ENCODE measurements at regions not wholly inside any gene's neighbourhood (a gene's known extent, or its start where the extent isn't known, plus 50 kb on each side); places are given as distances from the start of the nearest gene placed in this dataset.

- Histone ChIP-seq H3K9ac (ENCODE audit: low read depth, low read length, poor library complexity, severe bottlenecking) (no peak overlapping the region), H3K4me3 (ENCODE audit: low read length, poor library complexity, severe bottlenecking) (no peak overlapping the region), H3K4me1 (ENCODE audit: insufficient read depth, low read length, poor library complexity, severe bottlenecking) (no peaks in the 10 kb centered on the region), H3F3A (ENCODE audit: low read depth) (no peaks in the 10 kb centered on the region), H4K20me1 (ENCODE audit: insufficient read depth, low read length, poor library complexity, severe bottlenecking) (no peaks in the 10 kb centered on the region), H3K36me3 (ENCODE audit: insufficient read depth, low read length) (no peaks in the 10 kb centered on the region), H3K9me2 (replicated peaks; ENCODE audit: low read depth, low read length) (no peaks in the 10 kb centered on the region), H3K9me3 (ENCODE audit: insufficient read depth, low read depth, low read length) (no peaks in the 10 kb centered on the region), H3K4me2 (ENCODE audit: low read depth, low read length, poor library complexity, severe bottlenecking) (no peak overlapping the region), H2AFZ (ENCODE audit: low read length) (no peak overlapping the region), H3K79me2 (ENCODE audit: insufficient read depth, low read length) (no peaks in the 10 kb centered on the region), H3K27me3 (ENCODE audit: insufficient read depth, low read length, poor library complexity, severe bottlenecking) (no peaks in the 10 kb centered on the region)
- TF ChIP-seq EZH2phosphoT487 (IDR thresholded peaks at IDR 0.05; ENCODE audit: borderline replicate concordance), result no peak
- TF ChIP-seq, protein P1, sequence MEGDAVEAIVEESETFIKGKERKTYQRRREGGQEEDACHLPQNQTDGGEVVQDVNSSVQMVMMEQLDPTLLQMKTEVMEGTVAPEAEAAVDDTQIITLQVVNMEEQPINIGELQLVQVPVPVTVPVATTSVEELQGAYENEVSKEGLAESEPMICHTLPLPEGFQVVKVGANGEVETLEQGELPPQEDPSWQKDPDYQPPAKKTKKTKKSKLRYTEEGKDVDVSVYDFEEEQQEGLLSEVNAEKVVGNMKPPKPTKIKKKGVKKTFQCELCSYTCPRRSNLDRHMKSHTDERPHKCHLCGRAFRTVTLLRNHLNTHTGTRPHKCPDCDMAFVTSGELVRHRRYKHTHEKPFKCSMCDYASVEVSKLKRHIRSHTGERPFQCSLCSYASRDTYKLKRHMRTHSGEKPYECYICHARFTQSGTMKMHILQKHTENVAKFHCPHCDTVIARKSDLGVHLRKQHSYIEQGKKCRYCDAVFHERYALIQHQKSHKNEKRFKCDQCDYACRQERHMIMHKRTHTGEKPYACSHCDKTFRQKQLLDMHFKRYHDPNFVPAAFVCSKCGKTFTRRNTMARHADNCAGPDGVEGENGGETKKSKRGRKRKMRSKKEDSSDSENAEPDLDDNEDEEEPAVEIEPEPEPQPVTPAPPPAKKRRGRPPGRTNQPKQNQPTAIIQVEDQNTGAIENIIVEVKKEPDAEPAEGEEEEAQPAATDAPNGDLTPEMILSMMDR (conservative IDR thresholded peaks at IDR 0.05; ENCODE audit: low read length), result no peak
Observed at GRCh38 chr3:124115279-124115678, 123.4 kb upstream of the ROPN1 start.

- Histone ChIP-seq H3K36me3 (ENCODE audit: insufficient read depth, low read length) (no peaks in the 10 kb centered on the region), H3K27me3 (ENCODE audit: insufficient read depth, low read length, poor library complexity, severe bottlenecking) (no peaks in the 10 kb centered on the region), H3K4me3 (ENCODE audit: low read length, poor library complexity, severe bottlenecking) (no peak overlapping the region), H3K9me3 (ENCODE audit: insufficient read depth, low read depth, low read length) (no peaks in the 10 kb centered on the region), H3K9ac (ENCODE audit: low read depth, low read length, poor library complexity, severe bottlenecking) (no peak overlapping the region), H3K9me2 (replicated peaks; ENCODE audit: low read depth, low read length) (no peaks in the 10 kb centered on the region), H3K79me2 (ENCODE audit: insufficient read depth, low read length) (no peaks in the 10 kb centered on the region), H4K20me1 (ENCODE audit: insufficient read depth, low read length, poor library complexity, severe bottlenecking) (no peaks in the 10 kb centered on the region), H3K4me1 (ENCODE audit: insufficient read depth, low read length, poor library complexity, severe bottlenecking) (no peaks in the 10 kb centered on the region), H3K4me2 (ENCODE audit: low read depth, low read length, poor library complexity, severe bottlenecking) (no peak overlapping the region), H3F3A (ENCODE audit: low read depth) (no peaks in the 10 kb centered on the region), H2AFZ (ENCODE audit: low read length) (no peak overlapping the region)
- TF ChIP-seq, protein P1 (conservative IDR thresholded peaks at IDR 0.05; ENCODE audit: low read length), result no peak
- no peak for TF ChIP-seq EZH2phosphoT487 (IDR thresholded peaks at IDR 0.05; ENCODE audit: borderline replicate concordance)
Observed at GRCh38 chr3:124115956-124116355, 124.0 kb upstream of the ROPN1 start.

DNA sequence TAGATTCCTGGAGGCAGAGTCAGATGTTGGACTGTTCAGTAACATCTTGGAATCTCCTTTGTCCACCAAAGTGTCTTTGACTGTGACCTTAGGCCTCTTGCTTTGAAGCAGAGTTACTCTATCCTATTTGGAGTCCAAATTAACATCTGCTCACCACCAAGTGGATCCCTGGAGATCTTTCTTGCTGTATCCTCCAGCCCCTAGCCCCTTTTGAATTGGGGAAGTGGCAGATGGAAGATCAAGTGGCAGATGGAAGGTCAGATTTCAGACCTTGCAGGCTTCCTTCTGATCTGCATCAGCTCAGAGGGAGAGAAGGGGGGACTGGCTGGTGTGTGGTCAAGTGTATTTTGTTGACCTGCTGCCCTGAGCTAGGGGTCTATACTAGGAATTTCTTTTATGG, 125.0 kb upstream of the ROPN1 start:
- Histone ChIP-seq H3K79me2 (ENCODE audit: insufficient read depth, low read length) (no peaks in the 10 kb centered on the region), H4K20me1 (ENCODE audit: insufficient read depth, low read length, poor library complexity, severe bottlenecking) (no peaks in the 10 kb centered on the region), H3K4me2 (ENCODE audit: low read depth, low read length, poor library complexity, severe bottlenecking) (no peak overlapping the region), H3K4me3 (ENCODE audit: low read length, poor library complexity, severe bottlenecking) (no peak overlapping the region), H3K36me3 (ENCODE audit: insufficient read depth, low read length) (no peaks in the 10 kb centered on the region), H3K4me1 (ENCODE audit: insufficient read depth, low read length, poor library complexity, severe bottlenecking) (peaks cover 9% of the 10 kb centered on the region), H3K9me3 (ENCODE audit: insufficient read depth, low read depth, low read length) (no peaks in the 10 kb centered on the region), H3K9ac (ENCODE audit: low read depth, low read length, poor library complexity, severe bottlenecking) (no peak overlapping the region), H3K9me2 (replicated peaks; ENCODE audit: low read depth, low read length) (no peaks in the 10 kb centered on the region), H3F3A (ENCODE audit: low read depth) (no peaks in the 10 kb centered on the region), H2AFZ (ENCODE audit: low read length) (no peak overlapping the region), H3K27me3 (ENCODE audit: insufficient read depth, low read length, poor library complexity, severe bottlenecking) (no peaks in the 10 kb centered on the region)
- TF ChIP-seq, protein P1 (conservative IDR thresholded peaks at IDR 0.05; ENCODE audit: low read length), result no peak
- no peak for TF ChIP-seq EZH2phosphoT487 (IDR thresholded peaks at IDR 0.05; ENCODE audit: borderline replicate concordance)

Measured in Loucy (cell line).